ENCODE measurements at regions not wholly inside any gene's neighbourhood (a gene's known extent, or its start where the extent isn't known, plus 50 kb on each side); places are given as distances from the start of the nearest gene placed in this dataset.

DNA sequence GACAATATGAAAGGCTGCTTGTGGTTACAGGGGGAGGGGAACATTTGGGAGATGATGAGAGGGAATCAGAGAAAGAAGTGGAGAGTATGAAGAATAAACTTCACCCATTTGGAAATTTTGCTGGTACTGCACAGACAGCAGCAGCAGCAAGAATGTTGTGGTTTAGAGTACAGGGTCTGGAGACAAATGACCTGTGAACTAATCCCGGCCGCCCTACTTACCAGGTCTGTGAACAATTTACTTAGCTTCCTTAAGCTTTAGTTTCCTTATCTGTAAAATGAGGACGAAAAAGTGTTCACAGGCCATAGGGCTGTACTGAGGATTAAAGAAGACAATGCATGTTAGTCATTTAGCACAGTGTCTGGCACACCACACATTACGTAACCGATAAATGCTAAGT is 685.4 kb upstream of the CELF4 start:
- H3K9me3 ChIP-seq (ENCODE audit: low read length) = no peaks in the 10 kb centered on the region
- H2AFZ ChIP-seq (ENCODE audit: low read length) = no peak overlapping the region
- H3F3A ChIP-seq (ENCODE audit: low read length, unreplicated experiment) = no peaks in the 10 kb centered on the region
- ChIA-PET POLR2A (ENCODE audit: unreplicated experiment) (no interaction called here), CTCF (no interaction called here)
- intact Hi-C loops (cut with micrococcal nuclease) = no loop called here
- no peak for DNase-seq
- no peak overlapping the region for H3K9ac ChIP-seq (ENCODE audit: low read length)
- H3K27ac ChIP-seq (ENCODE audit: low read length) = no peak overlapping the region
- H3K4me3 ChIP-seq (ENCODE audit: low read length) = no peak overlapping the region
- TF ChIP-seq, protein P1, sequence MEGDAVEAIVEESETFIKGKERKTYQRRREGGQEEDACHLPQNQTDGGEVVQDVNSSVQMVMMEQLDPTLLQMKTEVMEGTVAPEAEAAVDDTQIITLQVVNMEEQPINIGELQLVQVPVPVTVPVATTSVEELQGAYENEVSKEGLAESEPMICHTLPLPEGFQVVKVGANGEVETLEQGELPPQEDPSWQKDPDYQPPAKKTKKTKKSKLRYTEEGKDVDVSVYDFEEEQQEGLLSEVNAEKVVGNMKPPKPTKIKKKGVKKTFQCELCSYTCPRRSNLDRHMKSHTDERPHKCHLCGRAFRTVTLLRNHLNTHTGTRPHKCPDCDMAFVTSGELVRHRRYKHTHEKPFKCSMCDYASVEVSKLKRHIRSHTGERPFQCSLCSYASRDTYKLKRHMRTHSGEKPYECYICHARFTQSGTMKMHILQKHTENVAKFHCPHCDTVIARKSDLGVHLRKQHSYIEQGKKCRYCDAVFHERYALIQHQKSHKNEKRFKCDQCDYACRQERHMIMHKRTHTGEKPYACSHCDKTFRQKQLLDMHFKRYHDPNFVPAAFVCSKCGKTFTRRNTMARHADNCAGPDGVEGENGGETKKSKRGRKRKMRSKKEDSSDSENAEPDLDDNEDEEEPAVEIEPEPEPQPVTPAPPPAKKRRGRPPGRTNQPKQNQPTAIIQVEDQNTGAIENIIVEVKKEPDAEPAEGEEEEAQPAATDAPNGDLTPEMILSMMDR (conservative IDR thresholded peaks at IDR 0.05; ENCODE audit: low read depth, low read length) = no peak
- TF ChIP-seq EZH2phosphoT487 (IDR thresholded peaks at IDR 0.05; ENCODE audit: borderline replicate concordance, low read length) (no peak), EZH2 (IDR thresholded peaks at IDR 0.05; ENCODE audit: low read length, unreplicated experiment) (no peak)
- BruUV-seq (replicated peaks) = no TSS peak
- H4K20me1 ChIP-seq (ENCODE audit: low read length) = no peaks in the 10 kb centered on the region
- H3K36me3 ChIP-seq (ENCODE audit: low read depth, low read length) = no peaks in the 10 kb centered on the region
- no peak overlapping the region for H3K4me2 ChIP-seq (ENCODE audit: low read length)
- H3K27me3 ChIP-seq (ENCODE audit: low read length) = no peaks in the 10 kb centered on the region
- no peaks in the 10 kb centered on the region for H3K4me1 ChIP-seq (ENCODE audit: insufficient read depth, low read length)
- H3K79me2 ChIP-seq (ENCODE audit: low read length) = no peaks in the 10 kb centered on the region
- ATAC-seq = no peak
- no peaks in the 10 kb centered on the region for H3K9me2 ChIP-seq (replicated peaks; ENCODE audit: low read length)

DNA sequence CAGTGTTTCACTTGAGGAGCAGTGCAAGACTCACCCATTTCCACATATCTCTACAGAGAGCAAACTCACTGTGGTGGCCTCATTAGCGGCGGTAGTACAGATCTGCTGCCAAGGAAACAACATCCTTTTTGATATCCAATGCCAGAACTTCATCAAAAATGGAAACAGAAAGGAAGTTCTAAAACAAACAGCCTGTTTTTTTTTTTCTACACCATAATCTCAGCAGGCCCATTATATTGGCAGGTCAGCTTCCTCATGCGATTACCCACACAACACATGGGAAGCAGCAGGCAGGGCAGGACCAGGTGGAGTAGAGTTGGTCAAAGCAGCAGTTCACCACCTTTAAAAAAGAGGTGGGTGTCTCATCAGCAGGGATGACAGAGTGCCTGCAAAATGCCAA is 678.9 kb upstream of the CELF4 start:
- intact Hi-C loops (cut with micrococcal nuclease) = no loop called here
- H3K9me3 ChIP-seq (ENCODE audit: low read length) = no peaks in the 10 kb centered on the region
- CTCF ChIA-PET = no interaction called here
- no peaks in the 10 kb centered on the region for H3K36me3 ChIP-seq (ENCODE audit: low read depth, low read length)
- H3K27me3 ChIP-seq (ENCODE audit: low read length) = no peaks in the 10 kb centered on the region
- H3K9ac ChIP-seq (ENCODE audit: low read length) = no peak overlapping the region
- BruUV-seq (replicated peaks) = no TSS peak
- H3K79me2 ChIP-seq (ENCODE audit: low read length) = no peaks in the 10 kb centered on the region
- H3K4me1 ChIP-seq (ENCODE audit: insufficient read depth, low read length) = no peaks in the 10 kb centered on the region
- ATAC-seq (no peak), DNase-seq (no peak)
- no peaks in the 10 kb centered on the region for H4K20me1 ChIP-seq (ENCODE audit: low read length)
- H3F3A ChIP-seq (ENCODE audit: low read length, unreplicated experiment) = no peaks in the 10 kb centered on the region
- H3K4me2 ChIP-seq (ENCODE audit: low read length) = no peak overlapping the region
- no peak overlapping the region for H3K27ac ChIP-seq (ENCODE audit: low read length)
- no peak overlapping the region for H3K4me3 ChIP-seq (ENCODE audit: low read length)
- POLR2A ChIA-PET (ENCODE audit: unreplicated experiment) = no interaction called here
- no peaks in the 10 kb centered on the region for H3K9me2 ChIP-seq (replicated peaks; ENCODE audit: low read length)
- TF ChIP-seq EZH2 (IDR thresholded peaks at IDR 0.05; ENCODE audit: low read length, unreplicated experiment) = no peak
- no peak for TF ChIP-seq EZH2phosphoT487 (IDR thresholded peaks at IDR 0.05; ENCODE audit: borderline replicate concordance, low read length)
- TF ChIP-seq, protein P1 (conservative IDR thresholded peaks at IDR 0.05; ENCODE audit: low read depth, low read length) = no peak
- no peak overlapping the region for H2AFZ ChIP-seq (ENCODE audit: low read length)

DNA sequence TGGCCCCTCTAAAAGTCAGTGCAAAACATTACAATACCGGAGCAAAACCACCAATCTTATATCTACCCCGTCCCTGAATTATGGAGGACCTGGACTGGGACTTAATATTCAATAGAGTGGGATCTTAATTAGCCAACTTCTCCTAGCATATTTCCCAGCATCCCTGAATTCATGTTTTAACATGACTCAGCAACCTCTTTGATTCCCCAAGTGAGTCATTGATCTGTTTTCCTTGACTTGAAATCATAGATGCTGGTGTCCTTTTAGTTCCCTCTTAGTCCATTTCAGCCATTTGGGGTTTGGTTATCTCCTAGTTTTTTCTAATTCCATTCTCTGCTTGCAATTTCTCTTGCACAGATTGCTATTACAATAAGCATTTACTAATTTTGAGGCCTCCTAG is 677.7 kb upstream of the CELF4 start:
- no peaks in the 10 kb centered on the region for H3K9me3 ChIP-seq (ENCODE audit: low read length)
- no peaks in the 10 kb centered on the region for H4K20me1 ChIP-seq (ENCODE audit: low read length)
- H3K27me3 ChIP-seq (ENCODE audit: low read length) = no peaks in the 10 kb centered on the region
- no peaks in the 10 kb centered on the region for H3K4me1 ChIP-seq (ENCODE audit: insufficient read depth, low read length)
- ChIA-PET POLR2A (ENCODE audit: unreplicated experiment) (no interaction called here), CTCF (no interaction called here)
- H3K9ac ChIP-seq (ENCODE audit: low read length) = no peak overlapping the region
- ATAC-seq (no peak), DNase-seq (no peak)
- no peaks in the 10 kb centered on the region for H3K79me2 ChIP-seq (ENCODE audit: low read length)
- intact Hi-C loops (cut with micrococcal nuclease) = no loop called here
- TF ChIP-seq EZH2phosphoT487 (IDR thresholded peaks at IDR 0.05; ENCODE audit: borderline replicate concordance, low read length) (no peak), EZH2 (IDR thresholded peaks at IDR 0.05; ENCODE audit: low read length, unreplicated experiment) (no peak)
- TF ChIP-seq, protein P1 (conservative IDR thresholded peaks at IDR 0.05; ENCODE audit: low read depth, low read length) = no peak
- H2AFZ ChIP-seq (ENCODE audit: low read length) = no peak overlapping the region
- no peak overlapping the region for H3K4me3 ChIP-seq (ENCODE audit: low read length)
- no peak overlapping the region for H3K27ac ChIP-seq (ENCODE audit: low read length)
- no peaks in the 10 kb centered on the region for H3K9me2 ChIP-seq (replicated peaks; ENCODE audit: low read length)
- H3K4me2 ChIP-seq (ENCODE audit: low read length) = no peak overlapping the region
- H3F3A ChIP-seq (ENCODE audit: low read length, unreplicated experiment) = no peaks in the 10 kb centered on the region
- BruUV-seq (replicated peaks) = no TSS peak
- no peaks in the 10 kb centered on the region for H3K36me3 ChIP-seq (ENCODE audit: low read depth, low read length)
